GM13977 (cell line): ENCODE measurements at regions not wholly inside any gene's neighbourhood (a gene's known extent, or its start where the extent isn't known, plus 50 kb on each side); places are given as distances from the start of the nearest gene placed in this dataset.

Experiments
- DNase-seq: peaks from one replicate; pipeline ENCODE4 v3.0.0; 2012; ENCODE audit warnings: low spot score
- in situ Hi-C: fragments of 300-500 bp; cut with MboI; formaldehyde crosslinking; loops from one replicate; pipeline ENCODE4 v1.12.0; 2022; ENCODE audit warnings: low sequenced_read_pairs, low pct_unique_long_range_greater_than_20kb, mixed read lengths, inconsistent platforms; ENCODE audit not compliant: unreplicated experiment
- TF ChIP-seq, protein P1 (sequence below): IDR thresholded peaks from 2 replicates; pipeline ENCODE4 v1.5.1; 2012; ENCODE audit warnings: mild to moderate bottlenecking, control low read depth; ENCODE audit not compliant: insufficient read depth; ENCODE audit errors: extremely low read depth, missing control alignments

DNA sequence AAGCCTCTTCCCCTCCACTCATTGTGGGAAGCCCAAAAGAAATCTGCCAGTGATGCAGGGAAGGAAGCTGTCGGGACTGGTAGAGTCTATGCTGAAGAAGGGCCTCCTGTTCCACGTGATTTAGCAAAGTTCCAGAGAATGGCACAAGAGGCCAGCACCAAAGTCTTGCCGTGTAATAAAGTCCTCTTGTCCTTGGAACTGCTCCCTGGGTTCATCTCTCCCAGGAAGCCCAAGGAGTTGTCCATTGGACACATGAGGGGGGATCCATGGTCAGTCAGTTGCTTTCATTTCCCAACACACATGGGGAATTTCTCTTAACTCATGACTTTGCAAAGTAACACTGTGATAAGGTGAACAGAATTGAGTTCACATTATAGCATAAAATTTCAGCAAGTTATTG, 116.1 kb upstream of the RAB4A start:
- no peak for DNase-seq
- TF ChIP-seq, protein P1, sequence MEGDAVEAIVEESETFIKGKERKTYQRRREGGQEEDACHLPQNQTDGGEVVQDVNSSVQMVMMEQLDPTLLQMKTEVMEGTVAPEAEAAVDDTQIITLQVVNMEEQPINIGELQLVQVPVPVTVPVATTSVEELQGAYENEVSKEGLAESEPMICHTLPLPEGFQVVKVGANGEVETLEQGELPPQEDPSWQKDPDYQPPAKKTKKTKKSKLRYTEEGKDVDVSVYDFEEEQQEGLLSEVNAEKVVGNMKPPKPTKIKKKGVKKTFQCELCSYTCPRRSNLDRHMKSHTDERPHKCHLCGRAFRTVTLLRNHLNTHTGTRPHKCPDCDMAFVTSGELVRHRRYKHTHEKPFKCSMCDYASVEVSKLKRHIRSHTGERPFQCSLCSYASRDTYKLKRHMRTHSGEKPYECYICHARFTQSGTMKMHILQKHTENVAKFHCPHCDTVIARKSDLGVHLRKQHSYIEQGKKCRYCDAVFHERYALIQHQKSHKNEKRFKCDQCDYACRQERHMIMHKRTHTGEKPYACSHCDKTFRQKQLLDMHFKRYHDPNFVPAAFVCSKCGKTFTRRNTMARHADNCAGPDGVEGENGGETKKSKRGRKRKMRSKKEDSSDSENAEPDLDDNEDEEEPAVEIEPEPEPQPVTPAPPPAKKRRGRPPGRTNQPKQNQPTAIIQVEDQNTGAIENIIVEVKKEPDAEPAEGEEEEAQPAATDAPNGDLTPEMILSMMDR: no peak
- in situ Hi-C loops: no loop called here

DNA sequence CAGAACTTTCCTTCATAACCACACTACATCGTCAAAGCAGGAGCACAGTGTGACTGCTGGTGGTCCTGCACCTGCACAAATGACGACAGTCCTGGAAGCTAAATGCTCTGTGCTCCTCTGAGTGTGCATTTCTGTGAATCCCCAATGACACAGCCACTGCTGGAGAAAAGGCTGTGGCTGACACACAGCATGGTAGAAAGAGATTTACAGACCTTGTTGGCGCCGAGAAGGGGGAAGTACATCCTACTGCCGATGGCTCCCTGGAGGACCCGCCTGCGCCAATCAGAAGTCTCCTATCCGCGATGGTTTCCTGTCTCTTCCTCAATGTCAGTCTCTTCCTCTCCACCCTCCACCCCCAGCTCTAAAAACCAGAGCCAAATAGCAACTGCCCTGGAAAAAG, 115.4 kb upstream of the RAB4A start:
- in situ Hi-C loops: no loop called here
- TF ChIP-seq, protein P1: no peak
- no peak for DNase-seq

DNA sequence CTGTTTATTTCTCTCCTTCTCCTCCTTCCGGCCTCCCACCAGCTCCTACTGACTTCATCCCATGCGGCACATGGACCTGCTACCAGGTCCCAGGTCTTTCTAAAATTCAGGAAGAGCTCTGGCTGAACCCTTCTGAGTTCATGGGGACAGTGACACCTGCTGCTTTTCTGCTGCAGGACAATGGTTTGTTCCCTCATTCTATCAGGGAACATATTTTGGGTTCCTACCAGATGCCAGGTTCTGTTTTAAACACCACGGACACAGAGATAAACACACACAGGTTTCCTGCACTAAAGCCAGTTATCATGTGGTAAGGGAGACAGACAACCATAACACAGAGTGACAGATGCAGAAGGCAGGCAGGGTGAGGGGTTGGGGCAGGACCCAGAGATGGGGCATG, 114.0 kb upstream of the RAB4A start:
- TF ChIP-seq, protein P1: peak; percentile 25
- DNase-seq: no peak
- in situ Hi-C loops: no loop called here

DNA sequence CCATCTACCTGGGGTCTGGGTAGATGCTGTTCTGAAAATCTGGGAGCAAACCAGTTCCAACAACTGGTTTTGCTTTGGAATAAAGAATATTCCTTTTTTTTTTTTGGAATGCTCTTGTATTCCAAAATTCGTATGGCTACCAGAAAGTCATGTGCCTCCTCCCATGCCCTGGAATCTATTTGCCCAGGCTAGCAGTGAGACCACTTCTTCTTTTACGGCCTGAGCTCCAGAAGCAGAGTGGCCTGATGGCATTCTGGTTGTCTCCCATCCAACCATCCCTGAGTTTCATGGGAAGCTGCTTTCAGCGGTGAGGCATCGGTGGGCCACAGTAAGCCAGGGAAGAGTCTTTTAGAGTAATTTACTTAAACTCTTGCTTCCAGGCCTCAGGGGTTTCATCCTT, 113.4 kb upstream of the RAB4A start:
- TF ChIP-seq, protein P1: no peak
- in situ Hi-C loops: no loop called here
- DNase-seq: no peak

DNA sequence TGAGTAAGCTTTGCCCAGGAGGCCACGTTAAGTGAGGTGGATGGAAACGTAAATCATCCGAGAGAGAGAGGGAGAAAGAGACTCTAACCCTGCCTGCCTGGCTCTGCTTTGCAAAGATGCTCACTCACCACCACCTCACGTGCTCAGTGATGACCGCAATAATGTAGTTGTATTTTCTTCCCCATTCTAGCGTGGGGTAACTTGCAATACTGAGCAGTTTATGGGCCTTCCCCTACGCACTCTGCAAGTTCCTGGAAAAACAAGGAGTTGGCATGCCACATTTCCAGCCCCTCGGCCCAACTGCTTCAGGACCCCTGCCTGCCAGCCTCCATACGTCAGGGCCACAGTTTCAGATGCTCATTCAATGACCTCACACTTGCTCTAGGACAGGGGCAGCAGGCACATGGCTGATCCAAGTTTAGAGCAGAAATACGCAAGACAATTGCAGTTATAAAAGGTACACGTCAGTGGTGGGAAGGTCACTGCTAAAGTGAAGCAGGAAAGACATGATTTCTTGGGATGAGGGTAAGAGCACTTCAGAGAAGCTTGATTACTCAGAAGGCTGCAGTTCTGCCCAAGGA, 112.5 kb upstream of the RAB4A start:
- in situ Hi-C loops: no loop called here
- no peak for DNase-seq
- TF ChIP-seq, protein P1: no peak

DNA sequence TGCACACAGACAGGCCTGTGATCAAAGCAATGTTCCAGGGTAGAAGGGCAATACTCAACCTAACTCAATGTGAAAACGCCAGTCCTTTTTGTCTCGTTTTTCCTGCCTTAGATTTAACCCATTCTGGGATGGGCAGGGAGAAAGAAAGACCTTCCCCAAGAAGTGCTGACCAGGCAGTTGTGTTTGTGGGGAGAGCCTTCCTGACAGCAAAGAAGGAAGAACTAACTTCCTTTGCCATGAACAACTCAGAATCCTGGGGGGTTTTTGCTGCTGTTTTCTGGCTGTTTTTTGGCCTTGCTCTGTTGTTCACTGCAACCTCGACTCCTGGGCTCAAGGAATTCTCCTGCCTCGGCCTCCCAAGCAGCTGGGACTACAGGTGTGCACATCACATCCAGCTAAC, 112.0 kb upstream of the RAB4A start:
- no peak for DNase-seq
- TF ChIP-seq, protein P1: no peak
- in situ Hi-C loops: no loop called here
